COLO829 (cell line): ENCODE measurements at regions not wholly inside any gene's neighbourhood (a gene's known extent, or its start where the extent isn't known, plus 50 kb on each side); places are given as distances from the start of the nearest gene placed in this dataset.

Source experiments
- DNase-seq: peaks from one replicate; pipeline ENCODE4 v3.0.0; 2012; ENCODE audit warnings: low spot score

DNA sequence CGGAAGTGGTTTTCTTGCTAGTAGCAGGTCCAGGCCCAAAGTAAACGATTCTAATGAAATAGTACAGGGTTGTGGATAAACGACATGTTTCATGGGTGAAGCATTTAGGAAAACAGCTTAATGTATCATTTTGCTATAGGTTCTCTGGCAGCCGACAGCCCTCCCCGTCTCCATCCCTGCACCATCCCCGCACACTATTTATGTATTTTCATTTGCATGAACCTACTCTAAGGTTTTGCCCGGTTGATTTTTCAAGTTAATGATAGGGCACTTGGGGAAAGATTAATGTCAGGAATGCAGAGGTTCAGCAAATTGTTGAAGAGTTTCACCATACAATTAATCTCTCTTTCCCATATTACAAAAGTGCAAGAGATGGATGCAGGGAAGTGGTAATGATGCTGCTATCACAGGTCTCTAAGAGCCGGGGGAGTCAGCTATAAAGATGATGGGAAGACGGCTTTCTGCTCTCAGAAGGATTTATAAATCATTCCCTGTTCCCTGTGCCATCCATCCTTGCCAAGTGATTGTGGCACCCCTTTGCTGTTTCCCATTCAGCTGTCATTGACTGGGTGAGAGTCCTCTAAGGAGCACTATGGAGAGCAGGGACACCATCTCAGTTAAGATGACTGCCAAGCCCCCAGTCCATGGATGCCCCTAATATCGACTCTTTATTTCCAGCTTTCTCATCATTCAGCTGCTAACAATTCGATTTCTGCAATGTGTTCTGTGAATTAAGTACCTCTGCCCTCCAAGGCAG, 186.3 kb downstream of the IRS2 start:
- no peak for DNase-seq

DNA sequence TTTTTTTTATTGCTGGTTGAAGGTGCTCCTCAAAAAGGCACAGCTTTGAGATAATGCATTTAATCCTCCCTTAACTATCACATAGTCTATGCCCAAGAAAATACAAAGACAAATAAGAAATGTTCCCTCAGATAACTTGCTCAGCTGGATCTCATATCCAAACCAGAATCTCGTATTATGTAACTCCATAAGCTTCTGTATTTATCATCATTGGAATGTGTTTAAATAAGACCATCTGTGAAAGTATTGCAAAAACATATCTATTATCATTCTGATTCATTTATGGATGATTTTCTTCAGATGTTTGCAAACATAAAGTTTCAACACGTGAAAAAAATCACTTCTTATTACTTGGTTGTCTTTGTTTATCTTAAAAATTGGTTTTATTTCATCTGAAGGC, 190.9 kb downstream of the IRS2 start:
- DNase-seq: no peak

DNA sequence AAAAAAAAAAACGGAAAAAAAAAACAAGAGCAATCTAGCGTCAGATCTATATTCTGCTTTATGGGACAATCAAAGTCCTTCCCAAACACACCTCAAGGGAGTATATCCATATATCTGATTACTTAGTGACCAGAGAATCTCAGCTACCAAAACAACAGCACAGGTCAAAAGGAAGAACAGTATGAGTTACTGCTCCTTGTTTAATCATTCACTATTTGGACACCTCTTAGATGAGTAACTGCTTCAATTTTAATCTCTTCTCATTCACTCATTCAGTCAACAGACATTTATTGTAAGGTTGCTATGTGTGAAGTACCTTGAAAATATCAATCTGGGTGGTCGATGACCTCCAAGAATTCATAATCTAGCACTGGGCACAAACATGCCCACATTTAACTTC, 193.2 kb downstream of the IRS2 start:
- DNase-seq: no peak

DNA sequence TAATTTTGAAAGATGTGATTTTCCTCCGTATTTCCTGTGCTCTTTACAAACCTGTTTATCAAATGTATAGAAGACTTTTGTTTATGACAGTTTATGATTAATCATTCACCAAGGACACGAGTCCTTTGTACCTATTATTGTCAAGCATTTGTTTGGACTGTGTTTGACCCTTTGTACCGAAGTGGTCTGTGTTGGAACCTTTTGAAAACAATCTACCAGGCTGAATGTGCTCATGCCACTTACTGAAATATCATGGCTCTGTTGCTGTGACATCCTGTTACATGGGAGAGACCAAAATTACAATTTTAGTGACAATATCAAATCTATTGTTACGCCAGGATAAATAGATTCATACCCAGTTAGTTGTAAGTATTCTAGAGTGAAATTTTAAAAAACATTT, 193.6 kb downstream of the IRS2 start:
- DNase-seq: no peak

DNA sequence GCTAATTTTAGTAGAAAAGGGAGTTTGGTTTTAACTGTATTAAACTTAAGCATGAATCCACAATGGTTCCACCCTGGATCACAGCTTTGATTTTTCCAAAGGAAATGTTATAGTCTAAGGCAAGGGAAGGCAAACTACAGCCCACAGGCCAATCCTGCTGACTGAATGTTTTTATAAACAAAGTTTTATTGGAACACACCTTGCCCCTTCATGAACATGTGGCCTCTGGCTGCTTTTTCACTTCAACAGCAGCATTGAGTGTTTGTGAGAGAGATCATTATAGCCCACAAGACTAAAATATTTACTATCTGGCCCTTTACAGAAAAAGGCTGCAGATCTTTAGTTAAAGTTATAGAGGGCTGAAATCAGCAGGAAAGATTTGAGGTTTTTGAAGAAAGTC, 198.7 kb downstream of the IRS2 start:
- no peak for DNase-seq

DNA sequence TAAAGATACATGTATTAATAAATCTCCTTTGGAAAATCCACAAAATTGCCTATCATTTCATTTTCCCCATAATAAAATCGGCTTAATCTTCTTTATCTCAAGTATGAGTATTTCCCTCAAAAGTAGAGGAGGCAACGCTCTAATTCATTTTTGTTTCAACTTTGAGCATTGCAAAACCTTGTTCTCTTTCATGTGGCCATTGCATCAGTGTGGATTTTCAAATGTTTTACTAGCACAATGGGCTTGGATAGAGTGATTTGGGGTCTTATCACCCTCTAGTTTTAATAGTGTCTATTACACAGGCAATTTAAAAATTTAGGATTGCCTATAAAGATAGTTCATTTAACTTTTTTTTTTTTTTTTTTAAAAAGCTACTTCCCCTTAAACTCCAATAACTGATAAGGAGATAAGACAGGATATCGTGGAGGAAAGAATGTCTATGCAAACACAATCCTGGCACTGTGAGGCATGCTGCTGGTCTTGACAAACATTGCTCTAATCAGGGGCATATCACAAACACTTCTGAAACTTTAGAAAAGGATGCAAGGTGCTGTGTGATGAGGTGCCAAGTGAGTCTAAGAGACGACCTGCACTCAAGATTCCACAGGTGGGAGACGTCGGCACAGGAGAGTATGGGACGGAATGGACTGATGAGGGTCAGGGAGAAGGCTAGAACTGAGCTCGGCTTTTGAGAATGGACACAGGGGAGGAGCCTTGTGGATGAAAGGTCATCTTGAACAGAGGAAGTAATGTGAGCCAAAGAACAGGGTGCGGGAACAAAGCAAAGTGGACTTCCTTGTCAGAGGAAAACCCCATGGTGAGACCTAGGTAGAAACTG, 199.7 kb downstream of the IRS2 start:
- DNase-seq: no peak

DNA sequence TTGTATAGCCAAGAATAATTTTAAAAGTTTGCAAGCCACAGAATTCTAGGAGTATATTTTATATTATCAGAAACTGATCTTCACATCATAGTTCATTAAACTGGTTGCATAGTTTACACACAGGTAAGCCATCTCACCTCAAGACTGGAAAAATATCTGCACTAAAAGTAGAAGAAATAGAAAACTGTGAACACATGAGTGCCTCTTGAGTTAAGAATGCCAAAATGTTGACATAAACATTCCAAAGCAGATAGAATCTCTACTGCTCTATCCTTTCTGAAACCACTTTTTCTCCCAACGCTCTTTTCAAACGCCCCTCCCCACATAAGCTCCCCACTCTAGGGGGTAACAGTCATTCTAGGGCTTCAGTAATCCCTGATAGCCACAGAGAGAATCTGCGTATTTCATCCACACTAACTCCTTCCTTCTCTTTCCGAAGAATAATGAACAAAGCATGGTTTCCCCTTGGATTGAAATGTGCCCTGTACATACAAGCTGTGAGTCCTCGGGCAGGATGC, 201.5 kb downstream of the IRS2 start:
- no peak for DNase-seq

DNA sequence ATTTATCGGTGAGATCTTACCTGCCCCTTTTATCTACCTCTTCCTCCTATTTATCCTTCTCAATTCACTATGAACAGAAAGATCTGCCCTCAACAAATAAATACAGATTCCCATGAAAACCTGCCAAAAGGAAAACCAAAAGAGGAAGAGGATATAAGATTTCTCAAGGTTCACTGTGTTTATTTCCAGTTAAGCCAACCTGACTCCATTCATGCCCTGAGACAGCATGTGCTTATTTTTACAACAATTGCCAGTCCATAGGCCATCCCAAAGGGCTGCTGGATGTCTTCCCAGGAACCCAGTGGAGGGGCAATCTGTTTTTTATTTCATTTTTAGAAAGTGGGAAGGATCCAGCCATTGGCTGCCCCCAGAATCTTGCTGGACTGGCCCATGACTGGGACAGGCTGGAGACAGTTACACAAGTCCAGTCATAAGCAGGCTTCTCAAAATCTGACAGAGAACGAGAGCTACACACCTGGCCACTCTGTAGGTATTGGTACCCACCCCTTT, 209.1 kb downstream of the IRS2 start:
- DNase-seq: no peak

DNA sequence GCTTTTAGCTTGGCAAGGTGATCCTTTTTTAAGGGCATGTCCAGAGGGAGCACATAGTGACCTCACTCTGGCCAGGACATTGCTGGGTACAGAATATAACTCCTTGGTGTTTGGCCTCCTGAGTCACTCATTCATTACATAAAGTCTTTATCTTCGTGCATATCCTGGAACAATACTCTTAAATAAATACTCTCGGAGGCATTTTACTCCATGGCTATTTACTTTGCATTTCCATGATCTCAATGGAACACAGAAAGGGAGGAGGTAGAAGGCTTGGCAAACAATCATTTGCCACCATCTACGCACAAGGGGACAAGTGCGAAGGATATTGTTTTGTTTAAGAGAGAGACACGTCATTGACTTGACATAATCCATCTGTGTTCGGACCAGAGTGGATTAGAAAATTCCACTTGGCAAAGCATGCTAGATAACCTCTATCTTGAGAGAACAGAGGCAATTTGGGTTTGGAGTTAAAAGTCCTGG, 210.0 kb downstream of the IRS2 start:
- no peak for DNase-seq

DNA sequence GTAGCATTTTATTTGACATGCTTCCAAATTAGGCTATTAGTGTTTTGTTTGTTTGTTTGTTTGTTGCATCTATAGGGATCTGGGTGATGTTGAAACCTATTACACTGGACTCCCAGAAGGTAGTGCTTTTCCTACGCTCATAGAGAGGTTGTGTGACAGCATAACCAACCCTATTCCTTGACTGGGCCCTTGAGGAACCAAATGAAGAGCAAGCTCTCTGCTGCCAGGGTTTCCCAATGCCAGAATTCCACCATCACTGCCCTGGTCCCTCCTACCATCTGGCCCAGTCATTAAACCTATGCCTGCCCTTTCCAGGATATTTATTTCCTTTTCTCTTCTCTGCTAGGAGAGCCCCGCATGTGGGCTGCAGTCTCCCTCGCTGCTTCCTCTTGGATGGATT, 210.6 kb downstream of the IRS2 start:
- DNase-seq: no peak

DNA sequence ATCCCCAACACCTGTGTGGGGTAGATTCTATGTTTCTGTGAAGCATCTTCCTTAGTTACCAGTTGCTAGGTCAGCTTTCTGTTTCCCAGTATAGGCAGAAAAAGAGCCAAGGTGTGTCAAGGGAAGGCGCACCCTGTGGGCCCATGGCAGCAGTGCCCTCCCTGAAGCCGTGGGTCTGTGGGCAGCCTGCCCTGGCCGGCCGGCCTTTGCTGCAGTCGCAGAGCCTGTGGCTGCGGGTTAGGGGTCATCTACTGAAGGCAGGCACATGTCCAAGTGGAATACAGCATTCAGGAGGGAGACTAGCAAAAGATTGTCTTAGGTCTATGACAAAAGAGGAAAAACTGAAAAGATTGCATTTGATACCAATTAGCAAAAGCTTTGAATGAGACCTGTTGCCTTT, 214.0 kb downstream of the IRS2 start:
- DNase-seq: no peak

DNA sequence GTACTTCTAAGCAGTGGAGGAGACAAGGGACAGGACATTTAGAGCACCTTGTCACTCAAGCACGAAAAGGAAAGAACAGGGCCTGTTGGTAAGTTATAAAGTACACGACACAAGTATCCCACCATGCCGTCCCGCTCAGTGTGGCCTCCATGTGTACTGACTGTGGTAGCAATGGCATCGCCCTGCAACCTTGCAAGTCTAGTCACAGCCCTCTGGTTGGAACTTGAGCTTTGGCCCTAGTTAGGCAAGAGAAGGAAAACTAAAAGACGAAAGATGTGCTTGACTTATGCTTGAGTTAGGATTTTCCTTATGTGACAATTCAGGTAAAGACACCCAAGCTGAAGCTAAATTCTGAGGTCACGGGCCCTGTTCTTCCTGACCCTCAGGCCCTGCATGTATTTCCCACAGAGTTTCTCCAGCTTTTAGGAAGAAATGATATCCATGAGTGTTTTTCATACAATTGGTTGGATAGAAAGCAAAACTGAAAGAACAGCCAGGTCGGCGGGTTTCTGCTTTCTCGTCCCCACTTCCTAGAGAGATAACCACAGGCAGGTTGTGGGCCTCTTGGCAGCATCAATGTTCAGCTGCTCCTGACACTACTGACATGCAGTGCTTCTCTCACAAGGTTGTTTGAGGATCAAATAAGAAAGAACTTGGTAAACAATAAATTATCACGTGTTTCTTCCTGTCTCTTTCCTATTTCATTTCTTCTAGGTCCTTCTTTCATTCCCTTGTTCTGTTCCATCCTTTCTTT, 216.2 kb downstream of the IRS2 start:
- no peak for DNase-seq

DNA sequence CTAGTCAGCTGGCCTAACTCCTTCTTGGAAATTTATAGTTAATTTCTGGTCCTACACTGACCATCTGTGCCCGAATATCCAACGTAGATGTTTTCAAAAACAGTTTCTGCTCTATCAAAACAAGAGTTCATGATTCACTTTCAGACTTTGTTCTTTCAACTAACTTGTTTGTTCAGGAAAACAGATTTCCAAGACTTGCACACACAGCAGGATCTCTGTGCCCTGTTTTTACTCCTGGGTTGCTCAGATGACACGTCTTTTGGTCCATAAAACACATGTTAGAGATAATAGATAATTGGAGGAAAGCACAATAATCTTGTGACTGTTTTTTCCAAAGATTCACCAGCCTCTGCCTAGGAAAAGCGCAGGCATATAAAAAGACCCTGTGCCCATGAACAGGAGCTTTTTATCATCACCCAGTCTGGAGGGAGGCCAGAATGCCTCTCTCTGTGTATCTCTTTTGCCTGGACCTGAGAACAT, 218.0 kb downstream of the IRS2 start:
- DNase-seq: peak; percentile 0

DNA sequence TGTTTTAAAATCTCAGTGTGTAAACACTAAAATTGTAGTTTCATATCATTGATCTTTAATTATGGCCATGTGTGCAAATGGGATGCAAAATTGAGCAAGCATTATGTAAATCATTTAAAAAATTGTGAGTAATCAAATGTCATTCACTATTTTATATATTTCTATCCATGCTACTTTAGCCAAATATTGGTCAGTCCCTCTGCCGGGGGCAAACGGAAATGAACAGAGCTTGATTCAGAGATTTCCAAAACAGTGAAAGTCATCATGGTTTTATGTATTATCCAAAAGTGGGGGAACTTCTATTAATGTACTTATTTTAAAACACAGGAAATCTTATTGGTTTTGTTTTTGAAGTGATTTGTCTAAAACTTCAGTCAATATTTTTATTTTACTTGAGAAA, 219.1 kb downstream of the IRS2 start:
- DNase-seq: no peak

DNA sequence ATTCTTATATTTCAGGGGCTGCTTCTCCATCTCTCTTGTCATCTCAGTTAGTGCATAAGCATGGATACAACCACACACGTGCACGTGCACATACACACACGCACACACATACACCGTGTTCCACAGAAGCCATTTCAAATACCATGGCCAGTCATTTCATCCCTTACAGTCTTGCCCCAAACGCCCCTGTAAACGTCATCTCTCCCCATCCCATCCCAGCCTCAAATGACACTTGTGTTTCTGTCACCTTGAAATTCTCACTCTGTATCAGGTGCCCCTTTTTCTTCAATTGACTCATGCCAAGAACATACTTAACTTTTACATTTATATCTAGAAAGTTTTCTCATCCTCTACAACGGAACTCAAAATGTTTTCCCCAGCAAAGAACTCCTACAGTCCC, 220.5 kb downstream of the IRS2 start:
- DNase-seq: no peak

DNA sequence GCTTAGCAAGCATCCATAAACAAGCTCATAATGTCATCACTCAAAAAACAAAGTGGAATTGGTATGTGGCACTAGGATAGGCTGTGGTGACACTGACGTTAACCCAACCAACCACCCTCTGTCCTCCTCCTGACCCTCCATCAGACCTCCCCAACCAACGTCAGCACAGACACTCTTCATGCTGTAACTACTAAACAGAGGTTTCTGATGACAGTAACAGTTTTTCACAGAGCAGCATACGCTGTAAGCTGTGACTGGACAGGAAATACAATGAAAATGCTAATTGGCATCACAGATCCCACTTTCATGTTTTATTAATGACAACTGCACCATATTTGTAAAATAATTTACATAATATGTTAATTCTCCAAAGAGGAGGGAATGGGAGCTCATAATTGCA, 238.0 kb downstream of the IRS2 start:
- DNase-seq: no peak

DNA sequence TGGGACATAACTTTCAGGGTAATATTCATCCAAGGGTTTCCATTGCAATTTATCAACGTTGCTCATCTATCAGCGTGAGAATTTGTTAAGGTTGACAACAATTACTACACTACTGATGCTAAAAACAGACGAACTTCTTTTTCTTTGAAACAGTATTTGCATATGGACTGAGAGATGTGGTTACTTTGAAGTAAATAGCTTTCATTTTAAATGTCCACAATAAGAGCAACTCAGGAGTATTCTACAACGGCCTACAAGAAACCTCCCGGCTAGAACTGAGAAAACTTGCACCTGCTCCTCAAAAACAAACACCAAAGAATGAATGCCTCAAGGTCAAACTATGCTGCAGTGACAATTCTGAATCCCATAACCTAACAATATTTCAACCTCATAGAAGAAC, 238.4 kb downstream of the IRS2 start:
- DNase-seq: no peak

DNA sequence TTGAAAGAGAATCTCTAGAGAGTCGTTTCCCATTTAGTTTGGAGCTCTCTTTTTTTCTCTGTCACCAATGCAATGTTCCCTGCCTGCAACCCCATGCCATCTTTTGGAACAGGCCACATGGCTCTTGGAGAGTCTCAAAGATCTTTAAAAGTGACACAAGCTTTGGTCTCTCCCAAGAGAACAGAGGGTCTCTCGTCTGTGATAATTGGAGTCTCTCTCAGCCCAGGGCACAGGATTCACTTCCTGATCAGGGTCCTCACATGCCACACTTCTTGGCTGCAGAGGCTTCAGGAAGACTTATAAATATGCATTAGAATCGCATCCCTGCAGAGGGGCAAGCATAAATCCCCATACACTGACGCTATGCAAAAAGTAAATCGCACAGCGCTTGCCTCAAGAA, 240.5 kb downstream of the IRS2 start:
- no peak for DNase-seq

DNA sequence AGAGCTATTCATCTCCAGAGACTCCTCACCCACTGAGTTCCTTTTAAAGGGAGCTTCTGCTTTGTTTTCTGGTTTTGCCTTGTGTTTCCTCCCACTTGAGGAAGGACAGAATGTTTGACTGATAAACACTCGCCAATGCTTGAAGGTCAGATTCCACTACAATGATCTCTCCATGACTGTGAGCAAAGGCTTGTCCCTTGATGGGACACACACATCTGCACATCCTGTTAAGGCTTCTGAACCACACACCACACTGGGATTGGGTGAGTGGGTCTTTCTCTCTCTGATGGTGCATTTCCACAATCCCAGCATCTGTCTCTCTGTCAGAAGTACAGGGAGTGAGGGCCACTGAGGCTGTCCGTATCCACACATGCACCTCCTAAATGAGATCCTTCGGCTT, 245.3 kb downstream of the IRS2 start:
- DNase-seq: no peak

DNA sequence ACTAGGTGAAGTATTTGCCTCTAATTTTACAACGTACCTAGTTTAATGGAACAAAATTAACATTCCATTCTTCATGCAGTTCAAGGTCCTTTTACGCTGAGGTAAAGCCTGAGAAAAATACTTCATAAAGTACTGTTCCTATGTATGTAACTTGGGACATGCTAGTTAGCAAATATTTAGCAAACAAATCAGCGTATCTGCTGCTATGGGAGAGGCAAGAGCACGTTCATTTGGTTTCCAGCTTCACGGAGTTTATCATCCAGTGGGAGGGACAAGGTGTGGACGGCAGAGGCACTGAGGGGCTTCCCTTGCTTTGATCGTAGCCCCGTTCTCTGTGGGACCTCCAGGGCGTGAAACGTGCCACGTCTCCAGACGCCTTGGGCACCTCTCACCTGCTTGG, 248.8 kb downstream of the IRS2 start:
- DNase-seq: no peak

DNA sequence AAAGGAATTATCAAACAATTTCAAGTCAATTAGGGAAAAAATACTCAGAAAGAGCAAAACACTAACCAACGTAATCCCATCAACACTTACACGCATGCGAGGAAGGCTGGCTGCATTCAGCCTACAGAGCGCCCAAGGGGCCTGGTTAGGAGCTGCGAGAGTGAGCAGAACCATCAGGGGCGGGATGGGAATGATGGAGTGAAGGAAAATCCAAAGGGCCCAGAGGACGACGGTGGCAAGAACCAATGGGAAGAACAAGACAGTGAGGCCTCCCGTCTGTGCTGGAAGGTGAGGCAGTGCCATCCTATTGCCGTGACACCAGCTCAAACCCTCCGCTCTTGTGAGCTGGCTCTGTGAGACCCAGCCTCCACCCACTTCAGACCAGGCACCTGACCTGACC, 253.0 kb downstream of the IRS2 start:
- no peak for DNase-seq

DNA sequence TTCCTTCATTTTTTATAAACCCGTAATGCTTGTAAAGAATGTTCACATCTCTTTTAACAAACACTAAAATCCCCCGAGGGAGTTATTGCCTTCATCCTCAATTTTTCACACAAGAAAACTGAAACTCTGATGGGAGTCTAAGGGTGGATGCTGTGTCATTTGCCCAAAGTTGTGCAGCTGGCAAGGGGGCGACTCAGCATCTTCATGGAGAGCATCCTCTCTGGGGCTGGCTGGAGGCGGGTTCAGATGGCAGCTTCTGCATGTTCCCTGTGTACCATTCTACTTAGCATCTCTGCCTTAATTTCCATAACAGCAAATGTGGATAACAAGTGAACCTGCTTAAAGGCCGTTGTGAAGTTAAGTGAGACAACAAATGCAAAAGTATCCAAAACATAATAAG, 256.4 kb downstream of the IRS2 start:
- no peak for DNase-seq
